ENCODE measurements at regions not wholly inside any gene's neighbourhood (a gene's known extent, or its start where the extent isn't known, plus 50 kb on each side); places are given as distances from the start of the nearest gene placed in this dataset.
"Not testable (repeated sequence)": the region's sequence is repeated elsewhere in the genome, so short reads cannot be mapped to it uniquely, and the experiment has no call there.

GRCh38 chr5:36436306-36436705 is 134.6 kb upstream of the RANBP3L start:
- no peak for DNase-seq

- DNase-seq, result no peak
Measured at GRCh38 chr5:36438765-36439561, 137.3 kb upstream of the RANBP3L start.

- DNase-seq, result no peak
Measured at GRCh38 chr5:36440300-36440699, 138.6 kb upstream of the RANBP3L start.

- no peak for DNase-seq
Measured at GRCh38 chr5:36441280-36441679, 139.6 kb upstream of the RANBP3L start.

GRCh38 chr5:36442352-36442751 is 140.7 kb upstream of the RANBP3L start:
- DNase-seq, result no peak

GRCh38 chr5:36442796-36443195 is 141.1 kb upstream of the RANBP3L start:
- no peak for DNase-seq

- no peak for DNase-seq
Measured at GRCh38 chr5:36443941-36444340, 142.2 kb upstream of the RANBP3L start.

- DNase-seq, result no peak
Measured at GRCh38 chr5:36444582-36445418, 143.1 kb upstream of the RANBP3L start.

GRCh38 chr5:36447776-36448175 is 146.1 kb upstream of the RANBP3L start:
- no peak for DNase-seq

GRCh38 chr5:36450229-36451014 is 148.7 kb upstream of the RANBP3L start:
- no peak for DNase-seq

- DNase-seq, result no peak
Measured at GRCh38 chr5:36452424-36453006, 150.8 kb upstream of the RANBP3L start.

GRCh38 chr5:36457511-36458270 is 148.7 kb upstream of the SLC1A3 start:
- no peak for DNase-seq

- DNase-seq, result no peak
Measured at GRCh38 chr5:36458746-36459145, 147.7 kb upstream of the SLC1A3 start.

- DNase-seq, result no peak
Measured at GRCh38 chr5:36459176-36460135, 146.9 kb upstream of the SLC1A3 start.

GRCh38 chr5:36462295-36463021 is 143.9 kb upstream of the SLC1A3 start:
- no peak for DNase-seq

- not testable (repeated sequence) for DNase-seq
Measured at GRCh38 chr5:36475942-36476341, 130.5 kb upstream of the SLC1A3 start.

GRCh38 chr5:36478646-36479317 is 127.6 kb upstream of the SLC1A3 start:
- DNase-seq, result no peak

- DNase-seq, result no peak
Measured at GRCh38 chr5:36481454-36482120, 124.8 kb upstream of the SLC1A3 start.

- DNase-seq, result no peak
Measured at GRCh38 chr5:36482812-36483211, 123.6 kb upstream of the SLC1A3 start.

Measured in activated CD4-positive, alpha-beta T cell treated with anti-CD3 and anti-CD28 coated beads for 1 hour (primary cell).